GM23338 (cell line): ENCODE measurements at regions not wholly inside any gene's neighbourhood (a gene's known extent, or its start where the extent isn't known, plus 50 kb on each side); places are given as distances from the start of the nearest gene placed in this dataset.

Experiments
- CTCF ChIP-seq, 2 experiments: fragments of 200-600 bp in 1 of 2; sonication (generic) in 1 of 2; conservative IDR thresholded peaks; 2 replicates each; pipeline versions ENCODE4 v1.5.1 to v1.6.1; 2016 to 2017; ENCODE audit warnings: antibody characterized with exemption in 2 of 2, low read depth in 2 of 2, mild to moderate bottlenecking in 2 of 2, moderate library complexity in 1 of 2
- EZH2 ChIP-seq: fragments of 200-600 bp; sonication (generic); IDR thresholded peaks from one replicate; pipeline ENCODE4 v1.8.0; 2017; ENCODE audit warnings: antibody characterized with exemption, mild to moderate bottlenecking, low read depth; ENCODE audit not compliant: unreplicated experiment
- EZH2phosphoT487 ChIP-seq: fragments of 200-600 bp; sonication (generic); IDR thresholded peaks from one replicate; pipeline ENCODE4 v1.8.1; 2018; ENCODE audit warnings: antibody characterized with exemption; ENCODE audit not compliant: unreplicated experiment
- JUNB ChIP-seq: IDR thresholded peaks from one replicate; pipeline ENCODE4 v1.6.1; 2016; ENCODE audit warnings: antibody characterized with exemption; ENCODE audit not compliant: unreplicated experiment
- POLR2AphosphoS5 ChIP-seq: IDR thresholded peaks from 2 replicates; pipeline ENCODE4 v1.6.1; 2016; ENCODE audit warnings: antibody characterized with exemption, low read depth

GRCh38 chr1:213702703-213703102, 285.1 kb upstream of the PROX1 start:
- TF ChIP-seq CTCF (conservative IDR thresholded peaks at IDR 0.05; ENCODE audit: low read depth in 2 of 2) (no peak), EZH2 (no peak), JUNB (no peak), POLR2AphosphoS5 (no peak), EZH2phosphoT487 (no peak)
